ENCODE measurements at regions not wholly inside any gene's neighbourhood (a gene's known extent, or its start where the extent isn't known, plus 50 kb on each side); places are given as distances from the start of the nearest gene placed in this dataset.
"Not testable (repeated sequence)": the region's sequence is repeated elsewhere in the genome, so short reads cannot be mapped to it uniquely, and the experiment has no call there.

GRCh38 chr1:144049365-144049764 is 77.6 kb upstream of the FAM72C start:
- CTCF ChIA-PET, POLR2A ChIA-PET: not testable (repeated sequence)

GRCh38 chr1:144046645-144047044 is 74.9 kb upstream of the FAM72C start:
- H3K4me1 Mint-ChIP-seq; DNase-seq; H3K27me3 Mint-ChIP-seq; H3K9me3 Mint-ChIP-seq; H3K27ac Mint-ChIP-seq; CTCF ChIA-PET; H3K4me3 Mint-ChIP-seq; POLR2A ChIA-PET; H3K36me3 Mint-ChIP-seq (ENCODE audit: low read depth): not testable (repeated sequence)

More at GRCh38 chr1:144049365-144049764, 77.6 kb upstream of the FAM72C start:
- not testable (repeated sequence) for H3K4me3 Mint-ChIP-seq; H3K9me3 Mint-ChIP-seq; H3K27ac Mint-ChIP-seq; H3K4me1 Mint-ChIP-seq; H3K27me3 Mint-ChIP-seq; H3K36me3 Mint-ChIP-seq (ENCODE audit: low read depth); DNase-seq

GRCh38 chr1:144045751-144046546 is 74.2 kb upstream of the FAM72C start:
- POLR2A ChIA-PET; H3K27me3 Mint-ChIP-seq; H3K27ac Mint-ChIP-seq; H3K4me1 Mint-ChIP-seq; H3K9me3 Mint-ChIP-seq; H3K4me3 Mint-ChIP-seq; CTCF ChIA-PET; H3K36me3 Mint-ChIP-seq (ENCODE audit: low read depth): not testable (repeated sequence)
- peak; percentile 57 for DNase-seq

- H3K36me3 Mint-ChIP-seq (ENCODE audit: low read depth); H3K4me3 Mint-ChIP-seq; H3K4me1 Mint-ChIP-seq; H3K27me3 Mint-ChIP-seq; H3K9me3 Mint-ChIP-seq; POLR2A ChIA-PET; H3K27ac Mint-ChIP-seq; CTCF ChIA-PET; DNase-seq: not testable (repeated sequence)
Observed at GRCh38 chr1:144042251-144042650, 70.5 kb upstream of the FAM72C start.

- not testable (repeated sequence) for H3K4me3 Mint-ChIP-seq, H3K9me3 Mint-ChIP-seq
Observed at GRCh38 chr1:144040293-144040692, 68.5 kb upstream of the FAM72C start.

GRCh38 chr1:144034045-144034444 is 62.3 kb upstream of the FAM72C start:
- H3K9me3 Mint-ChIP-seq: not testable (repeated sequence)

More at GRCh38 chr1:144040293-144040692, 68.5 kb upstream of the FAM72C start:
- H3K27ac Mint-ChIP-seq; DNase-seq; H3K4me1 Mint-ChIP-seq; H3K27me3 Mint-ChIP-seq; CTCF ChIA-PET; POLR2A ChIA-PET; H3K36me3 Mint-ChIP-seq (ENCODE audit: low read depth): not testable (repeated sequence)

GRCh38 chr1:144031550-144031949 is 59.8 kb upstream of the FAM72C start:
- DNase-seq; H3K4me1 Mint-ChIP-seq; CTCF ChIA-PET; H3K27me3 Mint-ChIP-seq; POLR2A ChIA-PET; H3K4me3 Mint-ChIP-seq; H3K27ac Mint-ChIP-seq; H3K36me3 Mint-ChIP-seq (ENCODE audit: low read depth); H3K9me3 Mint-ChIP-seq: not testable (repeated sequence)

More at GRCh38 chr1:144034045-144034444, 62.3 kb upstream of the FAM72C start:
- H3K4me3 Mint-ChIP-seq; CTCF ChIA-PET; H3K27me3 Mint-ChIP-seq; H3K27ac Mint-ChIP-seq; H3K36me3 Mint-ChIP-seq (ENCODE audit: low read depth); H3K4me1 Mint-ChIP-seq; POLR2A ChIA-PET; DNase-seq: not testable (repeated sequence)

- H3K27ac Mint-ChIP-seq; CTCF ChIA-PET; H3K4me1 Mint-ChIP-seq; H3K9me3 Mint-ChIP-seq; H3K36me3 Mint-ChIP-seq (ENCODE audit: low read depth); H3K4me3 Mint-ChIP-seq; H3K27me3 Mint-ChIP-seq; POLR2A ChIA-PET; DNase-seq: not testable (repeated sequence)
Observed at GRCh38 chr1:144026022-144026421, 54.2 kb upstream of the FAM72C start.

- H3K9me3 Mint-ChIP-seq; H3K4me1 Mint-ChIP-seq; CTCF ChIA-PET; H3K27me3 Mint-ChIP-seq; H3K27ac Mint-ChIP-seq; H3K4me3 Mint-ChIP-seq; POLR2A ChIA-PET; DNase-seq; H3K36me3 Mint-ChIP-seq (ENCODE audit: low read depth): not testable (repeated sequence)
Observed at GRCh38 chr1:144021690-144022384, 50.1 kb upstream of the FAM72C start.
